Stimulated activated CD8-positive, alpha-beta memory T cell treated with anti-CD3 and anti-CD28 coated beads, Interleukin-4, amount 100 ng/mL, for 24 hours (primary cell): ENCODE measurements at regions not wholly inside any gene's neighbourhood (a gene's known extent, or its start where the extent isn't known, plus 50 kb on each side); places are given as distances from the start of the nearest gene placed in this dataset.

Source experiments
- DNase-seq: peaks from one replicate; pipeline ENCODE4 v3.0.0-alpha.2; 2020; ENCODE audit warnings: low read depth

GRCh38 chr12:97927977-97928376, 465.4 kb downstream of the RMST start:
- no peak for DNase-seq

- DNase-seq = no peak
Observed at GRCh38 chr12:97936165-97936564, 473.6 kb downstream of the RMST start.

GRCh38 chr12:97938031-97938430, 475.4 kb downstream of the RMST start:
- DNase-seq = no peak

GRCh38 chr12:97939156-97939555, 476.6 kb downstream of the RMST start:
- DNase-seq = no peak

GRCh38 chr12:97940105-97940504, 477.5 kb downstream of the RMST start:
- DNase-seq = no peak

GRCh38 chr12:97940629-97941028, 478.0 kb downstream of the RMST start:
- no peak for DNase-seq

GRCh38 chr12:97941686-97942354, 479.2 kb downstream of the RMST start:
- DNase-seq = no peak

GRCh38 chr12:97943359-97943758, 480.8 kb downstream of the RMST start:
- DNase-seq = no peak

- DNase-seq = no peak
Observed at GRCh38 chr12:97944576-97944975, 482.0 kb downstream of the RMST start.

GRCh38 chr12:97946701-97947100, 484.1 kb downstream of the RMST start:
- no peak for DNase-seq

GRCh38 chr12:97948591-97948990, 486.0 kb downstream of the RMST start:
- no peak for DNase-seq

- no peak for DNase-seq
Observed at GRCh38 chr12:97951239-97951638, 488.6 kb downstream of the RMST start.

- DNase-seq = no peak
Observed at GRCh38 chr12:97951717-97952116, 489.1 kb downstream of the RMST start.

GRCh38 chr12:97957109-97957508, 494.5 kb downstream of the RMST start:
- no peak for DNase-seq

- DNase-seq = no peak
Observed at GRCh38 chr12:97960225-97960624, 497.6 kb downstream of the RMST start.

GRCh38 chr12:97960741-97961608, 498.4 kb downstream of the RMST start:
- DNase-seq = no peak

GRCh38 chr12:97967831-97968230, 505.2 kb downstream of the RMST start:
- DNase-seq = no peak

- no peak for DNase-seq
Observed at GRCh38 chr12:97968641-97969197, 506.1 kb downstream of the RMST start.

GRCh38 chr12:97977870-97978405, 515.3 kb downstream of the RMST start:
- DNase-seq = no peak

- no peak for DNase-seq
Observed at GRCh38 chr12:97982684-97983083, 520.1 kb downstream of the RMST start.

GRCh38 chr12:97983796-97984195, 521.2 kb downstream of the RMST start:
- DNase-seq = no peak

GRCh38 chr12:97984436-97984835, 521.8 kb downstream of the RMST start:
- DNase-seq = no peak
